RPMI8226 (cell line): ENCODE measurements at regions not wholly inside any gene's neighbourhood (a gene's known extent, or its start where the extent isn't known, plus 50 kb on each side); places are given as distances from the start of the nearest gene placed in this dataset.
"Not testable (repeated sequence)": the region's sequence is repeated elsewhere in the genome, so short reads cannot be mapped to it uniquely, and the experiment has no call there.

Source experiments
- DNase-seq: peaks from one replicate; pipeline ENCODE4 v3.0.0-alpha.2; 2015

- peak; percentile 76 for DNase-seq
Observed at GRCh38 chr5:117343726-117344125, 769.1 kb upstream of the SEMA6A start.

GRCh38 chr5:117337064-117337749, 762.6 kb upstream of the SEMA6A start:
- DNase-seq: no peak

GRCh38 chr5:117336208-117336607, 761.6 kb upstream of the SEMA6A start:
- DNase-seq: no peak

- no peak for DNase-seq
Observed at GRCh38 chr5:117333011-117333410, 758.4 kb upstream of the SEMA6A start.

GRCh38 chr5:117332341-117332740, 757.7 kb upstream of the SEMA6A start:
- DNase-seq: no peak

- DNase-seq: no peak
Observed at GRCh38 chr5:117327511-117327910, 752.9 kb upstream of the SEMA6A start.

GRCh38 chr5:117326997-117327396, 752.4 kb upstream of the SEMA6A start:
- DNase-seq: no peak

GRCh38 chr5:117318528-117318927, 743.9 kb upstream of the SEMA6A start:
- DNase-seq: no peak

GRCh38 chr5:117315170-117315569, 740.5 kb upstream of the SEMA6A start:
- no peak for DNase-seq

- not testable (repeated sequence) for DNase-seq
Observed at GRCh38 chr5:117304512-117305107, 730.0 kb upstream of the SEMA6A start.

GRCh38 chr5:117302949-117303348, 728.3 kb upstream of the SEMA6A start:
- no peak for DNase-seq

GRCh38 chr5:117302473-117302872, 727.9 kb upstream of the SEMA6A start:
- no peak for DNase-seq

GRCh38 chr5:117299936-117300328, 725.3 kb upstream of the SEMA6A start:
- no peak for DNase-seq

GRCh38 chr5:117299224-117299935, 724.8 kb upstream of the SEMA6A start:
- no peak for DNase-seq

- DNase-seq: no peak
Observed at GRCh38 chr5:117296872-117297271, 722.2 kb upstream of the SEMA6A start.

GRCh38 chr5:117295941-117296340, 721.3 kb upstream of the SEMA6A start:
- DNase-seq: no peak

GRCh38 chr5:117286813-117287212, 712.2 kb upstream of the SEMA6A start:
- DNase-seq: no peak

GRCh38 chr5:117271656-117272055, 697.0 kb upstream of the SEMA6A start:
- DNase-seq: no peak

- DNase-seq: no peak
Observed at GRCh38 chr5:117266280-117266679, 691.7 kb upstream of the SEMA6A start.

GRCh38 chr5:117263231-117263630, 688.6 kb upstream of the SEMA6A start:
- no peak for DNase-seq

GRCh38 chr5:117262572-117263131, 688.0 kb upstream of the SEMA6A start:
- no peak for DNase-seq

- no peak for DNase-seq
Observed at GRCh38 chr5:117261948-117262571, 687.4 kb upstream of the SEMA6A start.
